ENCODE measurements at regions not wholly inside any gene's neighbourhood (a gene's known extent, or its start where the extent isn't known, plus 50 kb on each side); places are given as distances from the start of the nearest gene placed in this dataset.

- ChIA-PET CTCF (no interaction called here), POLR2A (no interaction called here)
- Histone ChIP-seq H3K9me3 (no peaks in the 10 kb centered on the region), H3K4me1 (ENCODE audit: control insufficient read depth in 1 of 2, extremely low read depth in 1 of 2, insufficient read depth in 2 of 2, low read length in 2 of 2) (no peaks in the 10 kb centered on the region), H3K36me3 (ENCODE audit: control insufficient read depth in 2 of 2, extremely low read depth in 1 of 2, insufficient read depth in 1 of 2, low read length in 1 of 2) (no peaks in the 10 kb centered on the region), H3K27me3 (replicated peaks in 1 of 2; ENCODE audit: control insufficient read depth in 2 of 2, extremely low read depth in 1 of 2, insufficient read depth in 2 of 2, low read length in 1 of 2) (no peaks in the 10 kb centered on the region), H3K4me3 (ENCODE audit: control insufficient read depth in 1 of 2, extremely low read depth in 1 of 2, low read length in 1 of 2) (no peak overlapping the region), H3K27ac (ENCODE audit: low read length) (no peak overlapping the region)
- no peak for DNase-seq
- no peak overlapping the region for H3K27ac Mint-ChIP-seq
- no peaks in the 10 kb centered on the region for H3K4me1 Mint-ChIP-seq
- peaks cover 8 to 9% of the 10 kb centered on the region in 2 donors for H3K27me3 Mint-ChIP-seq
- ATAC-seq (replicated peaks in 1 of 4): no peak
- no peak overlapping the region for H3K4me3 Mint-ChIP-seq
- H3K9me3 Mint-ChIP-seq: no peaks in the 10 kb centered on the region
- H3K36me3 Mint-ChIP-seq: no peaks in the 10 kb centered on the region
- WGBS (ENCODE audit: insufficient coverage): 100% methylated on average over 3 of the region's 8 CpGs
Observed at GRCh38 chr5:66234241-66234640, 90.1 kb downstream of the SREK1 start.

GRCh38 chr5:66238435-66238834 lies 94.3 kb downstream of the SREK1 start:
- 95% methylated on average over 4 of the region's 6 CpGs for WGBS (ENCODE audit: insufficient coverage)
- POLR2A ChIA-PET: no interaction called here
- H3K27me3 Mint-ChIP-seq: peaks cover 9 to 11% of the 10 kb centered on the region in 2 donors

GRCh38 chr5:66239034-66239433 lies 94.9 kb downstream of the SREK1 start:
- CTCF ChIA-PET: no interaction called here
- no peak overlapping the region for H3K27ac Mint-ChIP-seq
- no CpG with 5 or more reads among the region's 1 CpG for WGBS (ENCODE audit: insufficient coverage)

More at GRCh38 chr5:66238435-66238834, 94.3 kb downstream of the SREK1 start:
- no peaks in the 10 kb centered on the region for H3K9me3 Mint-ChIP-seq
- no peaks in the 10 kb centered on the region for H3K36me3 ChIP-seq (ENCODE audit: control insufficient read depth in 2 of 2, extremely low read depth in 1 of 2, insufficient read depth in 1 of 2, low read length in 1 of 2)
- peaks cover 0 to 2% of the 10 kb centered on the region in 2 experiments for H3K27me3 ChIP-seq (replicated peaks in 1 of 2; ENCODE audit: control insufficient read depth in 2 of 2, extremely low read depth in 1 of 2, insufficient read depth in 2 of 2, low read length in 1 of 2)
- no peak for ATAC-seq (replicated peaks in 1 of 4)
- CTCF ChIA-PET: no interaction called here
- no peak overlapping the region for H3K27ac Mint-ChIP-seq
- H3K4me3 ChIP-seq (ENCODE audit: control insufficient read depth in 1 of 2, extremely low read depth in 1 of 2, low read length in 1 of 2): no peak overlapping the region
- H3K27ac ChIP-seq (ENCODE audit: low read length): no peak overlapping the region
- no peaks in the 10 kb centered on the region for H3K9me3 ChIP-seq
- H3K36me3 Mint-ChIP-seq: no peaks in the 10 kb centered on the region
- no peaks in the 10 kb centered on the region for H3K4me1 Mint-ChIP-seq
- H3K4me1 ChIP-seq (ENCODE audit: control insufficient read depth in 1 of 2, extremely low read depth in 1 of 2, insufficient read depth in 2 of 2, low read length in 2 of 2): no peaks in the 10 kb centered on the region
- no peak for DNase-seq
- H3K4me3 Mint-ChIP-seq: no peak overlapping the region

GRCh38 chr5:66241136-66241825 lies 97.2 kb downstream of the SREK1 start:
- WGBS (ENCODE audit: insufficient coverage): 91% methylated on average over 12 of the region's 12 CpGs
- ChIA-PET POLR2A (no interaction called here), CTCF (no interaction called here)
- Mint-ChIP-seq H3K9me3 (no peaks in the 10 kb centered on the region), H3K36me3 (no peaks in the 10 kb centered on the region), H3K27ac (no peak overlapping the region), H3K27me3 (peaks cover 5 to 8% of the 10 kb centered on the region in 2 donors), H3K4me1 (no peaks in the 10 kb centered on the region), H3K4me3 (no peak overlapping the region)
- ATAC-seq (replicated peaks in 1 of 4) (no peak), DNase-seq (no peak)
- no peaks in the 10 kb centered on the region for H3K36me3 ChIP-seq (ENCODE audit: control insufficient read depth in 2 of 2, extremely low read depth in 1 of 2, insufficient read depth in 1 of 2, low read length in 1 of 2)
- no peak overlapping the region for H3K27ac ChIP-seq (ENCODE audit: low read length)
- no peak overlapping the region for H3K4me3 ChIP-seq (ENCODE audit: control insufficient read depth in 1 of 2, extremely low read depth in 1 of 2, low read length in 1 of 2)
- peaks cover 0 to 6% of the 10 kb centered on the region in 2 experiments for H3K27me3 ChIP-seq (replicated peaks in 1 of 2; ENCODE audit: control insufficient read depth in 2 of 2, extremely low read depth in 1 of 2, insufficient read depth in 2 of 2, low read length in 1 of 2)
- H3K9me3 ChIP-seq: no peaks in the 10 kb centered on the region
- H3K4me1 ChIP-seq (ENCODE audit: control insufficient read depth in 1 of 2, extremely low read depth in 1 of 2, insufficient read depth in 2 of 2, low read length in 2 of 2): no peaks in the 10 kb centered on the region

More at GRCh38 chr5:66239034-66239433, 94.9 kb downstream of the SREK1 start:
- DNase-seq: no peak
- ATAC-seq (replicated peaks in 1 of 4): no peak
- no peaks in the 10 kb centered on the region for H3K4me1 ChIP-seq (ENCODE audit: control insufficient read depth in 1 of 2, extremely low read depth in 1 of 2, insufficient read depth in 2 of 2, low read length in 2 of 2)
- no peaks in the 10 kb centered on the region for H3K9me3 ChIP-seq
- H3K4me3 Mint-ChIP-seq: no peak overlapping the region
- H3K9me3 Mint-ChIP-seq: no peaks in the 10 kb centered on the region
- H3K4me3 ChIP-seq (ENCODE audit: control insufficient read depth in 1 of 2, extremely low read depth in 1 of 2, low read length in 1 of 2): no peak overlapping the region
- POLR2A ChIA-PET: no interaction called here
- H3K27ac ChIP-seq (ENCODE audit: low read length): no peak overlapping the region
- no peaks in the 10 kb centered on the region for H3K4me1 Mint-ChIP-seq
- no peaks in the 10 kb centered on the region for H3K36me3 ChIP-seq (ENCODE audit: control insufficient read depth in 2 of 2, extremely low read depth in 1 of 2, insufficient read depth in 1 of 2, low read length in 1 of 2)
- peaks cover 0 to 2% of the 10 kb centered on the region in 2 experiments for H3K27me3 ChIP-seq (replicated peaks in 1 of 2; ENCODE audit: control insufficient read depth in 2 of 2, extremely low read depth in 1 of 2, insufficient read depth in 2 of 2, low read length in 1 of 2)
- no peaks in the 10 kb centered on the region for H3K36me3 Mint-ChIP-seq
- peaks cover 9 to 11% of the 10 kb centered on the region in 2 donors for H3K27me3 Mint-ChIP-seq

- H3K36me3 Mint-ChIP-seq: no peaks in the 10 kb centered on the region
- H3K27ac Mint-ChIP-seq: no peak overlapping the region
- no peaks in the 10 kb centered on the region for H3K4me1 Mint-ChIP-seq
- no peak overlapping the region for H3K4me3 Mint-ChIP-seq
- H3K27me3 Mint-ChIP-seq: peaks cover 0 to 3% of the 10 kb centered on the region in 2 donors
- Histone ChIP-seq H3K4me3 (ENCODE audit: control insufficient read depth in 1 of 2, extremely low read depth in 1 of 2, low read length in 1 of 2) (no peak overlapping the region), H3K36me3 (ENCODE audit: control insufficient read depth in 2 of 2, extremely low read depth in 1 of 2, insufficient read depth in 1 of 2, low read length in 1 of 2) (no peaks in the 10 kb centered on the region), H3K4me1 (ENCODE audit: control insufficient read depth in 1 of 2, extremely low read depth in 1 of 2, insufficient read depth in 2 of 2, low read length in 2 of 2) (no peaks in the 10 kb centered on the region), H3K27me3 (replicated peaks in 1 of 2; ENCODE audit: control insufficient read depth in 2 of 2, extremely low read depth in 1 of 2, insufficient read depth in 2 of 2, low read length in 1 of 2) (peaks cover 0 to 6% of the 10 kb centered on the region in 2 experiments), H3K27ac (ENCODE audit: low read length) (no peak overlapping the region), H3K9me3 (no peaks in the 10 kb centered on the region)
- DNase-seq (no peak), ATAC-seq (replicated peaks in 1 of 4) (no peak)
- POLR2A ChIA-PET: no interaction called here
- CTCF ChIA-PET: interaction anchor here in 1 of 2 donors (0.5 kb wide), 1 partner anchor 70 kb away, joined by 7 read pairs; no protein-coding TSS in a partner anchor
- 100% methylated on average over 2 of the region's 5 CpGs for WGBS (ENCODE audit: insufficient coverage)
- no peaks in the 10 kb centered on the region for H3K9me3 Mint-ChIP-seq
Observed at GRCh38 chr5:66242050-66242715, 98.1 kb downstream of the SREK1 start.

GRCh38 chr5:66246608-66247007 lies 102.5 kb downstream of the SREK1 start:
- Histone ChIP-seq H3K4me1 (ENCODE audit: control insufficient read depth in 1 of 2, extremely low read depth in 1 of 2, insufficient read depth in 2 of 2, low read length in 2 of 2) (no peaks in the 10 kb centered on the region), H3K9me3 (no peaks in the 10 kb centered on the region), H3K27ac (ENCODE audit: low read length) (no peak overlapping the region), H3K4me3 (ENCODE audit: control insufficient read depth in 1 of 2, extremely low read depth in 1 of 2, low read length in 1 of 2) (no peak overlapping the region), H3K27me3 (replicated peaks in 1 of 2; ENCODE audit: control insufficient read depth in 2 of 2, extremely low read depth in 1 of 2, insufficient read depth in 2 of 2, low read length in 1 of 2) (peaks cover 0 to 3% of the 10 kb centered on the region in 2 experiments), H3K36me3 (ENCODE audit: control insufficient read depth in 2 of 2, extremely low read depth in 1 of 2, insufficient read depth in 1 of 2, low read length in 1 of 2) (no peaks in the 10 kb centered on the region)
- ATAC-seq (replicated peaks in 1 of 4) (no peak), DNase-seq (no peak)
- Mint-ChIP-seq H3K27me3 (no peaks in the 10 kb centered on the region), H3K4me3 (no peak overlapping the region), H3K4me1 (no peaks in the 10 kb centered on the region), H3K36me3 (no peaks in the 10 kb centered on the region), H3K27ac (no peak overlapping the region), H3K9me3 (no peaks in the 10 kb centered on the region)
- POLR2A ChIA-PET: interaction anchor here in 1 of 2 donors (0.6 kb wide), 1 partner anchor 597 kb away, joined by 3 read pairs; no protein-coding TSS in a partner anchor
- CTCF ChIA-PET: interaction anchor here in 1 of 2 donors (0.5 kb wide), 1 partner anchor 119 kb away, joined by 5 read pairs; no protein-coding TSS in a partner anchor
- WGBS (ENCODE audit: insufficient coverage): 100% methylated on average over 2 of the region's 6 CpGs
